Trophoblast cell (in vitro differentiated cells and primary cell): ENCODE measurements at regions not wholly inside any gene's neighbourhood (a gene's known extent, or its start where the extent isn't known, plus 50 kb on each side); places are given as distances from the start of the nearest gene placed in this dataset.

Experiments
- DNase-seq, 2 donors: peaks; one replicate each; pipeline ENCODE4 v3.0.0-alpha.2; 2016
- H2AFZ ChIP-seq: 2 replicates; pipeline ENCODE4 v1.6.1; 2013; ENCODE audit warnings: low read length, moderate library complexity, mild to moderate bottlenecking; ENCODE audit not compliant: insufficient read depth, poor library complexity
- H2AK5ac ChIP-seq: 2 replicates; pipeline ENCODE4 v1.6.1; 2013; ENCODE audit warnings: mild to moderate bottlenecking, low read length
- H2BK120ac ChIP-seq: 2 replicates; pipeline ENCODE4 v1.6.1; 2013; ENCODE audit warnings: low read length, mild to moderate bottlenecking, moderate library complexity; ENCODE audit not compliant: insufficient read depth, poor library complexity
- H2BK12ac ChIP-seq: 2 replicates; pipeline ENCODE4 v1.6.1; 2013; ENCODE audit warnings: mild to moderate bottlenecking, low read length, moderate library complexity
- H2BK5ac ChIP-seq: 2 replicates; pipeline ENCODE4 v1.6.1; 2013; ENCODE audit warnings: low read length, low read depth, moderate library complexity, mild to moderate bottlenecking; ENCODE audit not compliant: poor library complexity
- H3K14ac ChIP-seq: 2 replicates; pipeline ENCODE4 v1.6.1; 2013; ENCODE audit warnings: mild to moderate bottlenecking, low read length
- H3K18ac ChIP-seq: 2 replicates; pipeline ENCODE4 v1.6.1; 2013; ENCODE audit warnings: mild to moderate bottlenecking, low read length
- H3K23ac ChIP-seq: 2 replicates; pipeline ENCODE4 v1.6.1; 2013; ENCODE audit warnings: low read length
- H3K27ac ChIP-seq: 2 replicates; pipeline ENCODE4 v1.5.1; 2013; ENCODE audit warnings: low read depth, mild to moderate bottlenecking, inconsistent platforms, low read length, moderate library complexity
- H3K27me3 ChIP-seq: 2 replicates; pipeline ENCODE4 v1.6.1; 2013; ENCODE audit warnings: inconsistent platforms, mild to moderate bottlenecking, low read length, moderate library complexity; ENCODE audit not compliant: insufficient read depth
- H3K36me3 ChIP-seq, 2 experiments: 1 replicate in 1 of 2; 2 replicates in 1 of 2; pipeline ENCODE4 v1.6.1; 2013; ENCODE audit warnings: low read length in 2 of 2, mild to moderate bottlenecking in 2 of 2, moderate library complexity in 1 of 2; ENCODE audit not compliant: insufficient read depth in 2 of 2, control insufficient read depth in 1 of 2
- H3K4ac ChIP-seq: 2 replicates; pipeline ENCODE4 v1.6.1; 2013; ENCODE audit warnings: low read depth, mild to moderate bottlenecking, low read length, moderate library complexity
- H3K4me1 ChIP-seq, 2 experiments: 1 replicate in 1 of 2; 2 replicates in 1 of 2; pipeline ENCODE4 v1.6.1; 2013; ENCODE audit warnings: low read length in 2 of 2, mild to moderate bottlenecking in 2 of 2, moderate library complexity in 1 of 2; ENCODE audit not compliant: insufficient read depth in 2 of 2, control insufficient read depth in 1 of 2
- H3K4me2 ChIP-seq: 2 replicates; pipeline ENCODE4 v1.6.1; 2013; ENCODE audit warnings: inconsistent platforms, mild to moderate bottlenecking, low read length, moderate library complexity
- H3K4me3 ChIP-seq: 2 replicates; pipeline ENCODE4 v1.5.1; 2013; ENCODE audit warnings: mild to moderate bottlenecking, low read depth, low read length, inconsistent platforms
- H3K79me1 ChIP-seq: one replicate; pipeline ENCODE4 v1.6.1; 2013; ENCODE audit warnings: low read length
- H3K79me2 ChIP-seq: 2 replicates; pipeline ENCODE4 v1.6.1; 2013; ENCODE audit warnings: low read length, mild to moderate bottlenecking; ENCODE audit not compliant: control insufficient read depth, insufficient read depth, poor library complexity
- H3K9ac ChIP-seq: 2 replicates; pipeline ENCODE4 v1.6.1; 2013; ENCODE audit warnings: mild to moderate bottlenecking, low read length
- H3K9me3 ChIP-seq: 2 replicates; pipeline ENCODE4 v1.6.1; 2013; ENCODE audit warnings: low read depth, mild to moderate bottlenecking, control low read depth, inconsistent platforms, low read length; ENCODE audit not compliant: insufficient read depth
- H4K12ac ChIP-seq: 2 replicates; pipeline ENCODE4 v1.6.1; 2013; ENCODE audit warnings: low read depth, mild to moderate bottlenecking, low read length, moderate library complexity
- H4K8ac ChIP-seq: 2 replicates; pipeline ENCODE4 v1.6.1; 2013; ENCODE audit warnings: low read depth, mild to moderate bottlenecking, low read length, moderate library complexity
- H4K91ac ChIP-seq: one replicate; pipeline ENCODE4 v1.6.1; 2013; ENCODE audit warnings: low read depth, mild to moderate bottlenecking, low read length, moderate library complexity
- WGBS: extraction: QIAGEN DNeasy Blood & Tissue Kit; methylation state at CpG from one replicate; pipeline ENCODE4 v1.1.7; 2013; ENCODE audit warnings: missing lambda C conversion rate; ENCODE audit not compliant: insufficient read length, insufficient coverage; ENCODE audit errors: extremely low coverage; 5-methylcytosine and 5-hydroxymethylcytosine counted together

DNA sequence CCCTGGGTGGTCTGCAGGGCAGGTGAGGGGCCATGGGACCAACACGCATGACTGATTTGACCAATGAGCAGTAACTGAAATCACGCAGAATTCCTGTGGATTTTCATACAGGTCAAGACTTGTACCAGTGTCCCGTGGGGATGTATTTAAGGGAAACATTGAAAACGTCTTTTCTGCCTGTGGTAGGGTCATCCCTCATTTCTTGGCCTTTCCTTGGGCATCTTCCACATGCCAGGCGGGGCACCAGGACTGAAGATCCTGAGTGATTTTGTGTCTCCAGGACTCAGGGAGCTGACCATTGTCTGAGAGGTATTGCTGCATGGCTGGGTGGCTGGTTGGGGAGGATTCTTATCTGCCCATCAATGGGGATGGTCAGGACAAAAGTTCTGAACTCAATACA is 289.0 kb downstream of the GLRX3 start:
- no peak overlapping the region for H3K4me2 ChIP-seq
- WGBS, result no CpG with 5 or more reads among the region's 5 CpGs
- H3K79me1 ChIP-seq, result no peaks in the 10 kb centered on the region
- no peak overlapping the region for H3K27ac ChIP-seq
- H2BK12ac ChIP-seq, result no peak overlapping the region
- no peaks in the 10 kb centered on the region for H3K27me3 ChIP-seq
- H3K18ac ChIP-seq, result no peak overlapping the region
- no peak overlapping the region for H3K4me3 ChIP-seq
- no peaks in the 10 kb centered on the region for H3K9me3 ChIP-seq
- H3K23ac ChIP-seq, result no peak overlapping the region
- no peaks in the 10 kb centered on the region for H3K4me1 ChIP-seq
- no peak overlapping the region for H2BK5ac ChIP-seq
- no peaks in the 10 kb centered on the region for H3K36me3 ChIP-seq
- H3K14ac ChIP-seq, result no peak overlapping the region
- no peak overlapping the region for H2AK5ac ChIP-seq
- H3K9ac ChIP-seq, result no peak overlapping the region
- H3K4ac ChIP-seq, result no peak overlapping the region
- H2BK120ac ChIP-seq, result no peak overlapping the region
- no peak overlapping the region for H4K12ac ChIP-seq
- H4K8ac ChIP-seq, result no peak overlapping the region
- H4K91ac ChIP-seq, result no peak overlapping the region
- no peak for DNase-seq
- H2AFZ ChIP-seq, result no peak overlapping the region
- no peaks in the 10 kb centered on the region for H3K79me2 ChIP-seq

DNA sequence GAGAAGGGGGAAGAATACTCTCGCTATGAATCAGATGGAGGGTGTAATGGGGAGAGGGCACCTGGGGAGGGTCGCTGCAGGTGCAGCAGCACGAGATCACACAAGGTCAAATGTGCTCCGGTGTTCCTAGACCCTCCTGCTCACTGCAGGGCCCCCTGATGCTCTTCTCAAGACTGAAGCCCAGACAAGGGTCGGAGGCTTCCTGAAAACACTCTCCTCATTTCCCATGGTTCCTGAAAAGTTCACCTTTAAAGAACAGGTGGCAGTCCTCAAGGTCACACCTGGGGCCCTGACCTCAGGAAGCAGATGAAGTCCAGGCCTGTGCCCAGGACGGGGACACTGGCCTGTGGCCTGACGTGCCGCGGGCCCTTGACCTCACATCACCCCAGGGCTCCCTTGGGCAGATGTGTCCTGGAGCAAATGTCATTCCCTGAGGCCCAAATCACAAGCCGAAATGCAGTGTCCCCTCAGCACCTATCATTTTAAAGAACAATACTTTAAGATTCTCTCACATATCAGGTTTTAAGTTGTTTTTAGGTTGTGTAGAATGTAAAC is 289.8 kb downstream of the GLRX3 start:
- DNase-seq, result no peak
- Histone ChIP-seq H2BK5ac (no peak overlapping the region), H3K4me2 (no peak overlapping the region), H4K8ac (no peak overlapping the region), H3K79me1 (no peaks in the 10 kb centered on the region), H2BK12ac (no peak overlapping the region), H3K9me3 (no peaks in the 10 kb centered on the region), H3K18ac (no peak overlapping the region), H3K4me1 (no peaks in the 10 kb centered on the region), H2BK120ac (no peak overlapping the region), H3K27ac (no peak overlapping the region), H4K12ac (no peak overlapping the region), H3K4me3 (no peak overlapping the region), H3K36me3 (no peaks in the 10 kb centered on the region), H3K9ac (no peak overlapping the region), H3K23ac (no peak overlapping the region), H3K4ac (no peak overlapping the region), H3K79me2 (no peaks in the 10 kb centered on the region), H2AFZ (no peak overlapping the region), H3K14ac (no peak overlapping the region), H2AK5ac (no peak overlapping the region), H4K91ac (no peak overlapping the region), H3K27me3 (no peaks in the 10 kb centered on the region)
- WGBS, result no CpG with 5 or more reads among the region's 10 CpGs

DNA sequence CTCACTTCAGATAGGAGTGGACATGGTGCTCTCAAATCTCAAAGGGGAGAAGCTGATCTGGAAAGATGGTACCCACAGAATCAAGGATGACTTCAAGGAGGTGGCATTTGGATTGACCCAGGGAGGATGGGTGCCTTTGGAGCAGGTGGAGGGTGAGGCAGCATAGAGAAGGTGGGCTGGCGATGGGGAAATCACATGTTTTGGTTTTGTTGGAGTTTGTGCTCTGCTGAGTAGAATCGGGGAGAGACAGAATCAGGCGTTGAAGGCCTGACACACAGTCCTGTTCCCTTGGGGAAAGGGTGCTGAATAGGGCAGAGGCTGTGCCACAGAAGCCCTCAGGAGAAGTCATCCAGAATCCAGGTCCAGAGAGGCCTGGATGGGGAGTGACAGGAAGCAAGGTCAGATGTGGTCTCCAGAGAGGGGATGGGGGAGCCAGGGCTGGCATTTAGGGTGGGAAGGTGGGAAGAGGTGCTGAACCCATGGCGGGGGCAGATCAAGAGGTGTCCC is 291.1 kb downstream of the GLRX3 start:
- Histone ChIP-seq H2BK120ac (no peak overlapping the region), H2BK12ac (no peak overlapping the region), H3K14ac (no peak overlapping the region), H3K79me2 (no peaks in the 10 kb centered on the region), H4K91ac (no peak overlapping the region), H3K23ac (no peak overlapping the region), H3K36me3 (no peaks in the 10 kb centered on the region), H3K4me2 (no peak overlapping the region), H2AK5ac (no peak overlapping the region), H4K12ac (no peak overlapping the region), H3K4me1 (no peaks in the 10 kb centered on the region), H3K27me3 (no peaks in the 10 kb centered on the region), H3K9ac (no peak overlapping the region), H3K27ac (no peak overlapping the region), H3K18ac (no peak overlapping the region), H3K79me1 (no peaks in the 10 kb centered on the region), H2BK5ac (no peak overlapping the region), H2AFZ (no peak overlapping the region), H3K9me3 (no peaks in the 10 kb centered on the region), H4K8ac (no peak overlapping the region), H3K4ac (no peak overlapping the region), H3K4me3 (no peak overlapping the region)
- no CpG with 5 or more reads among the region's 4 CpGs for WGBS
- DNase-seq, result no peak

DNA sequence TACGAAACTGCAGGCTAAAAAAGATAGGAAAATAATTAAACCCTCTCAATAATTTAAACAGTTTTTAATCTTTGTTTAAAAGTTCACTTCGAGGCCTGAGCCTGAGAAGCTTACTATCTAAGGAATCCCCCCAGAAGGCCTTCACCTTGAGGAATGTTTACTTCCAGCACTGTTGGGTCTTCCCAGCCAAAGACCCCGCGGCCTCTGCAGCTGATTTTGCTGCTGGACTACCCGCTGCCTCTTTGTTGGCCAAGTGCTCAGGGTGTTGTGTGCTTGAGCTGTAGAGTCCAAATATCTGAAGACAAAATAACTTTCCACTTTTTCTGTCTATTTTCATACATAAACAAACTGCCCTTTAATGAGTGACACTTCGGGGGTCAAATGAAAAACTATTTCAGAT is 292.7 kb downstream of the GLRX3 start:
- H2AK5ac ChIP-seq, result no peak overlapping the region
- H2BK12ac ChIP-seq, result no peak overlapping the region
- no CpG with 5 or more reads among the region's 6 CpGs for WGBS
- H4K91ac ChIP-seq, result no peak overlapping the region
- H3K27me3 ChIP-seq, result no peaks in the 10 kb centered on the region
- no peaks in the 10 kb centered on the region for H3K79me2 ChIP-seq
- H3K27ac ChIP-seq, result no peak overlapping the region
- H2BK5ac ChIP-seq, result no peak overlapping the region
- no peaks in the 10 kb centered on the region for H3K79me1 ChIP-seq
- H3K9ac ChIP-seq, result no peak overlapping the region
- no peak overlapping the region for H3K14ac ChIP-seq
- no peaks in the 10 kb centered on the region for H3K36me3 ChIP-seq
- no peak overlapping the region for H2BK120ac ChIP-seq
- H3K4me2 ChIP-seq, result no peak overlapping the region
- no peaks in the 10 kb centered on the region for H3K9me3 ChIP-seq
- H3K18ac ChIP-seq, result no peak overlapping the region
- H3K23ac ChIP-seq, result no peak overlapping the region
- DNase-seq, result no peak
- no peak overlapping the region for H4K8ac ChIP-seq
- H3K4me3 ChIP-seq, result no peak overlapping the region
- H3K4ac ChIP-seq, result no peak overlapping the region
- H4K12ac ChIP-seq, result no peak overlapping the region
- no peak overlapping the region for H2AFZ ChIP-seq
- no peaks in the 10 kb centered on the region for H3K4me1 ChIP-seq
